AG04449 (cell line): ENCODE measurements at regions not wholly inside any gene's neighbourhood (a gene's known extent, or its start where the extent isn't known, plus 50 kb on each side); places are given as distances from the start of the nearest gene placed in this dataset.

Experiments used
- CTCF ChIA-PET: fragments of 350-600 bp; formaldehyde crosslinking; extraction: SDS; loops from one replicate; lab custom pipeline; 2021; ENCODE audit warnings: antibody characterized with exemption; lab: Yijun Ruan, JAX
- POLR2A ChIA-PET: fragments of 400-600, 350-600 bp; formaldehyde crosslinking; extraction: SDS; loops from one replicate; lab custom pipeline; 2020; ENCODE audit warnings: antibody characterized with exemption, inconsistent platforms; lab: Yijun Ruan, JAX
- DNase-seq: peaks from one replicate; pipeline ENCODE4 v3.0.0-alpha.2; 2010; ENCODE audit warnings: low read depth, low spot score
- H3K4me3 ChIP-seq: 2 replicates; pipeline ENCODE4 v1.5.1; 2011; ENCODE audit warnings: low read depth, mild to moderate bottlenecking, control low read depth, low read length
- CTCF ChIP-seq: IDR thresholded peaks from one replicate; pipeline ENCODE4 v1.5.1; 2011; ENCODE audit warnings: mild to moderate bottlenecking, moderate library complexity, low read length, control low read depth, inconsistent platforms; ENCODE audit not compliant: insufficient read depth; ENCODE audit errors: missing control alignments

GRCh38 chr5:165919196-165919595 is 2372.2 kb upstream of the WWC1 start:
- H3K4me3 ChIP-seq, result no peak overlapping the region
- ChIA-PET POLR2A (no interaction called here), CTCF (no interaction called here)
- no peak for DNase-seq
- TF ChIP-seq CTCF, result no peak

DNA sequence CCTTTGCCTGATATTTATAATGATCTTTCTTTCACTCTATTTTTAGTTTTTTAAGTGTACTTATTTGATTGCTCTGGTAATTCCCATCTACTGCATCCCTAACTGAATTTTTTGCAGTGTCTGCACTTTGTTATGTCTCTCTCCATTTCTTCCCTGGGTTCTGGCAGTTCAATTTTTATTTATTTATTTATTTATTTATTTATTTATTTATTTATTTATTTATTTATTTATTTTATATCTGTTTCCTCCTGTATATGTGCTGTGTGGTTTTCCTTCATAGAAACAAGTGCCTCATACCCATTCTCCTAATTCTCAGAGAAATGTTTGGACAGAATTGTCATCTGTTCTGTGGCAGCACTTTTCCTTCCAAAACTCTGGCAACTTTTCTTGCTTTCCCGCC is 2370.8 kb upstream of the WWC1 start:
- ChIA-PET CTCF (no interaction called here), POLR2A (no interaction called here)
- DNase-seq, result no peak
- H3K4me3 ChIP-seq, result no peak overlapping the region
- TF ChIP-seq CTCF, result no peak

DNA sequence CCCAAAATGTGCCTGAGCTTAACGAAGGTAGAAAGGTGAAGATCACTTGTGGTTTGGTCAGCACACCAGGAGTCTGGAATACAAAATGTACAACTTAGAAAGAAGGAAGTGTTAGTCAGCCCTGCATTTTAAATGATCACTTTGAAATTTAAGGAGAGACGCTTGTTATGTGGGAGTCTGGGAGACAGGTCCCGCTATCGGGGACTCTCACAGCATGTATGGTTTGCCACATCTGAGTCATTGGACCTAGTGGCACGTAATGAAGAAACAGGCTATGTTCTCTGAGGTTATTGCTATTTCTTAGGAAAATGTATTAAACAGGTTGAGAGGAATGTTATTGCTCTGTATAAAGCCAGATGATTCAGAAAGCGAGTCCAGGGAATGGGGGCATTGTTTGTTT is 2362.5 kb upstream of the WWC1 start:
- DNase-seq, result no peak

DNA sequence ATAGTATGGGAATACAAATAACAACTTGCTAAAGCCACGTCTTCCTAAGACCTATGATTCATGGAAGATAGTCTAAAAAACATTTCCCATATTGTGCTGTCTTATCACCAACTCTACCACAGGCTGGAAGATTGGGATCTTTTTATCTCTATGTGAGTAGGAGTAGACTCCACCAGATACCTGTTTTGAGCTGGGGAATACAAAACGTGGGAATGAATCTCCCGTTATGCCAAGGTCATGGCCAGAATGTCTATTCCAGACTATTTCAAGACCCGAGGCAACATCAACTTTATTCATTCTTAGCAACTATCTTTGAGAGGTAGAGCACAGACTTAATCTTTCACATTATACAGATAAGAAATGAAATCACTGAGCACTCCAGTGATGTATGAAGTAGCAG is 2350.9 kb upstream of the WWC1 start:
- no peak overlapping the region for H3K4me3 ChIP-seq
- CTCF ChIA-PET, result no interaction called here
- DNase-seq, result no peak
- POLR2A ChIA-PET, result no interaction called here
- no peak for TF ChIP-seq CTCF

More for the DNA sequence above, 2362.5 kb upstream of the WWC1 start:
- POLR2A ChIA-PET, result no interaction called here
- no peak overlapping the region for H3K4me3 ChIP-seq
- CTCF ChIA-PET, result no interaction called here
- no peak for TF ChIP-seq CTCF

GRCh38 chr5:165956854-165957253 is 2334.6 kb upstream of the WWC1 start:
- no peak overlapping the region for H3K4me3 ChIP-seq
- POLR2A ChIA-PET, result no interaction called here
- no peak for DNase-seq
- CTCF ChIA-PET, result no interaction called here
- no peak for TF ChIP-seq CTCF

GRCh38 chr5:165981671-165982070 is 2309.8 kb upstream of the WWC1 start:
- POLR2A ChIA-PET, result no interaction called here
- TF ChIP-seq CTCF, result no peak
- no peak overlapping the region for H3K4me3 ChIP-seq
- no peak for DNase-seq
- CTCF ChIA-PET, result no interaction called here
